GM12878 (cell line): ENCODE measurements at regions not wholly inside any gene's neighbourhood (a gene's known extent, or its start where the extent isn't known, plus 50 kb on each side); places are given as distances from the start of the nearest gene placed in this dataset.

Source experiments
- ATAC-seq: fragments of 200-7000 bp; cut with Tn5 transposase; 3 replicates; pipeline ENCODE4 v1.9.1; 2020; ENCODE audit warnings: mild to moderate bottlenecking, moderate library complexity
- BruUV-seq: library from RNA; stranded (reverse); fragments of 400-500 nt; replicated peaks from 2 replicates; lab custom pipeline; 2021; lab: Mats Ljungman, UMichigan
- CTCF ChIA-PET: fragments of 300-600 bp; sonication (Branson Sonifier 250); formaldehyde crosslinking; extraction: SDS; loops from one replicate; lab custom pipeline; 2021; ENCODE audit warnings: inconsistent platforms; lab: Yijun Ruan, JAX
- POLR2A ChIA-PET: fragments of 350-600 bp; formaldehyde crosslinking; extraction: SDS; loops from one replicate; lab custom pipeline; 2021; ENCODE audit warnings: inconsistent platforms; lab: Charles Lee
- RAD21 ChIA-PET: fragments of 300-600 bp; sonication (Branson Sonifier 250); formaldehyde crosslinking; loops from one replicate; lab custom pipeline; 2023; ENCODE audit warnings: antibody characterized with exemption; ENCODE audit not compliant: unreplicated experiment; lab: Charles Lee
- SMC1A ChIA-PET: fragments of 300-600 bp; sonication (Branson Sonifier 250); formaldehyde crosslinking; loops from one replicate; lab custom pipeline; 2023; ENCODE audit not compliant: unreplicated experiment, uncharacterized antibody; lab: Charles Lee
- DNase-seq: peaks from one replicate; pipeline ENCODE4 v3.0.0-alpha.2; 2011; ENCODE audit warnings: low read depth, low spot score
- FAIRE-seq: peaks from 3 replicates; lab custom pipeline; 2011; peaks lifted over from hg19 to GRCh38; lab: Jason Lieb, UNC
- H2AFZ ChIP-seq: 2 replicates; pipeline ENCODE4 v1.6.0; 2011; ENCODE audit warnings: low read depth, low read length, control low read depth; ENCODE audit not compliant: control insufficient read depth
- H3K27ac ChIP-seq: 2 replicates; pipeline ENCODE4 v1.5.1; 2011; ENCODE audit warnings: control low read depth; ENCODE audit not compliant: control insufficient read depth, insufficient read depth
- H3K27me3 ChIP-seq, 2 experiments: replicated peaks in 1 of 2; 2 replicates each; pipeline versions ENCODE4 v1.6.0 to v1.6.1; 2011; ENCODE audit warnings: low read length in 1 of 2; ENCODE audit not compliant: control insufficient read depth in 2 of 2, insufficient read depth in 2 of 2
- H3K36me3 ChIP-seq, 2 experiments: 2 replicates each; pipeline ENCODE4 v1.5.1; 2011; ENCODE audit warnings: low read length in 1 of 2; ENCODE audit not compliant: control insufficient read depth in 2 of 2, insufficient read depth in 2 of 2
- H3K4me1 ChIP-seq: 2 replicates; pipeline ENCODE4 v1.6.1; 2011; ENCODE audit warnings: mild to moderate bottlenecking, low read length, moderate library complexity, mixed read lengths; ENCODE audit not compliant: control insufficient read depth, insufficient read depth
- H3K4me2 ChIP-seq: 2 replicates; pipeline ENCODE4 v1.6.0; 2011; ENCODE audit warnings: control low read depth; ENCODE audit not compliant: control insufficient read depth, insufficient read depth
- H3K4me3 ChIP-seq: fragments of 200-600 bp; sonication (generic); 2 replicates; pipeline ENCODE4 v1.5.1; 2016
- H3K79me2 ChIP-seq: 2 replicates; pipeline ENCODE4 v1.6.0; 2011; ENCODE audit warnings: low read length; ENCODE audit not compliant: control insufficient read depth, insufficient read depth
- H3K9ac ChIP-seq: 2 replicates; pipeline ENCODE4 v1.8.0; 2011; ENCODE audit warnings: low read length, control low read depth, mixed read lengths; ENCODE audit not compliant: control insufficient read depth, insufficient read depth
- H3K9me3 ChIP-seq: replicated peaks from 3 replicates; pipeline ENCODE4 v1.5.1; 2011; ENCODE audit warnings: mild to moderate bottlenecking, low read length; ENCODE audit not compliant: control insufficient read depth, insufficient read depth
- H4K20me1 ChIP-seq: 2 replicates; pipeline ENCODE4 v1.6.0; 2011; ENCODE audit not compliant: control insufficient read depth, insufficient read depth
- BCLAF1 ChIP-seq: fragments of 450-650 bp; IDR thresholded peaks from 2 replicates; pipeline ENCODE4 v1.6.1; 2017; ENCODE audit warnings: antibody characterized with exemption, mild to moderate bottlenecking, moderate library complexity
- E2F8 ChIP-seq: fragments of 450-650 bp; IDR thresholded peaks from 2 replicates; pipeline ENCODE4 v1.6.1; 2018; ENCODE audit warnings: mild to moderate bottlenecking, low read depth, moderate library complexity; ENCODE audit not compliant: partially characterized antibody
- MAX ChIP-seq: IDR thresholded peaks from 2 replicates; pipeline ENCODE4 v1.6.1; 2012; ENCODE audit warnings: low read depth, low read length, improper control_type of control experiment
- PBX3 ChIP-seq: IDR thresholded peaks from 2 replicates; pipeline ENCODE4 v1.6.1; 2011; ENCODE audit warnings: mild to moderate bottlenecking, low read depth, low read length, moderate library complexity; ENCODE audit not compliant: insufficient replicate concordance
- SREBF2 ChIP-seq: IDR thresholded peaks from 2 replicates; pipeline ENCODE4 v1.6.1; 2012; ENCODE audit warnings: mild to moderate bottlenecking, low read length
- ZBED1 ChIP-seq: IDR thresholded peaks from 2 replicates; pipeline ENCODE4 v1.6.1; 2016; ENCODE audit warnings: borderline replicate concordance
- ZNF207 ChIP-seq: fragments of 450-650 bp; IDR thresholded peaks from 2 replicates; pipeline ENCODE4 v1.6.1; 2014; ENCODE audit warnings: antibody characterized with exemption, mild to moderate bottlenecking, borderline replicate concordance
- ZZZ3 ChIP-seq: IDR thresholded peaks from 2 replicates; pipeline ENCODE4 v1.6.1; 2011; ENCODE audit warnings: low read depth; ENCODE audit not compliant: control insufficient read depth, insufficient read length
- WGBS: methylation state at CpG from one replicate; pipeline ENCODE4 v1.1.6; 2016; ENCODE audit warnings: low lambda C conversion rate; ENCODE audit not compliant: insufficient replicate concordance, insufficient coverage; ENCODE audit errors: missing lambda C conversion rate; 5-methylcytosine and 5-hydroxymethylcytosine counted together
- in situ Hi-C: fragments of 300-500 bp; cut with MboI; formaldehyde crosslinking; loops from 9 replicates; pipeline ENCODE4 v1.14.3; 2018; ENCODE audit warnings: mixed read lengths
- intact Hi-C: fragments of 100-400 bp; cut with micrococcal nuclease; formaldehyde crosslinking; loops from one replicate; pipeline ENCODE4 v1.14.2; 2022; ENCODE audit not compliant: unreplicated experiment

- no peak for ATAC-seq
- RAD21 ChIA-PET: no interaction called here
Measured at GRCh38 chr14:103256406-103256805, 77.6 kb upstream of the EIF5 start.

More at GRCh38 chr14:103256406-103256805, 77.6 kb upstream of the EIF5 start:
- WGBS: 40% methylated on average over 10 of the region's 10 CpGs
- in situ Hi-C loops: no loop called here
- BruUV-seq: no TSS peak
- no peaks in the 10 kb centered on the region for H3K27me3 ChIP-seq
- H3K9me3 ChIP-seq: peaks cover 1% of the 10 kb centered on the region; the same call in 2 of the 3 replicates
- no peak overlapping the region for H2AFZ ChIP-seq
- ChIA-PET SMC1A (no interaction called here), POLR2A (interaction anchor here (0.6 kb wide), 1 partner anchor 446 kb away, joined by 3 read pairs; no protein-coding TSS in a partner anchor), CTCF (interaction anchor here (0.6 kb wide), 1 partner anchor 78 kb away, joined by 3 read pairs; no protein-coding TSS in a partner anchor)
- H3K36me3 ChIP-seq: no peaks in the 10 kb centered on the region
- TF ChIP-seq MAX (no peak), BCLAF1 (no peak), ZBED1 (no peak), ZNF207 (no peak), ZZZ3 (no peak), SREBF2 (no peak), E2F8 (no peak), PBX3 (no peak)
- peaks cover 4% of the 10 kb centered on the region for H3K4me1 ChIP-seq
- no peak overlapping the region for H3K4me2 ChIP-seq
- H3K4me3 ChIP-seq: no peak overlapping the region
- H3K79me2 ChIP-seq: no peaks in the 10 kb centered on the region
- no peak overlapping the region for H3K9ac ChIP-seq
- intact Hi-C loops: no loop called here
- DNase-seq (no peak), FAIRE-seq (no peak)
- H4K20me1 ChIP-seq: no peaks in the 10 kb centered on the region
- H3K27ac ChIP-seq: no peak overlapping the region
